ENCODE measurements at regions not wholly inside any gene's neighbourhood (a gene's known extent, or its start where the extent isn't known, plus 50 kb on each side); places are given as distances from the start of the nearest gene placed in this dataset.

- TF ChIP-seq CTCF (IDR thresholded peaks at IDR 0.05; ENCODE audit: low read depth, low read length, poor library complexity, severe bottlenecking), result no peak
- no peak for TF ChIP-seq EZH2phosphoT487 (IDR thresholded peaks at IDR 0.05; ENCODE audit: borderline replicate concordance, low read length)
Measured at GRCh38 chr3:159565313-159565712, 423.3 kb upstream of the IL12A start.

All from DOHH2 (cell line).